GM21423 (cell line): ENCODE measurements at regions not wholly inside any gene's neighbourhood (a gene's known extent, or its start where the extent isn't known, plus 50 kb on each side); places are given as distances from the start of the nearest gene placed in this dataset.
"Not testable (repeated sequence)": the region's sequence is repeated elsewhere in the genome, so short reads cannot be mapped to it uniquely, and the experiment has no call there.

ENCODE experiments used
- ATAC-seq: cut with Tn5 transposase; IDR thresholded peaks from one replicate; pipeline ENCODE4 v1.9.1; 2021; ENCODE audit warnings: mild to moderate bottlenecking, moderate library complexity; ENCODE audit not compliant: unreplicated experiment

DNA sequence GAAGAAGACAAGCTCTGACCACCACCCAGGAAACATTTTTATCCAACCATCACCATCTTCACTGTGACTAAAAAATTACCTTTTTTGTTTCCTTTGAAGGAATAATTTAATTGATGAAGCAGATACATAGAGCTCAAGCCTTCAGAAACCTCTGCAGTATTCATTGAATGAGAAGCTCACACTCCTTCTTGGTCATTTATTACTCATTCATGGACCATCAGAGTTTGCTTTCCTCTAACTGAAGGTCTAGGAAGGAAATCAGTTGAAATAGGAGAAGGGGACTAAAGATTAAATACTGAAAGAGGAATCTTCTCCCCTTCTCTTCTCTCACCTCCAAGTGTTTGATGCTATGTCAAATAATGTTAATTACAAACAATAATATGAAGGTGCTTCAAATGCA lies 290.6 kb upstream of the KLF3 start:
- ATAC-seq, result no peak

DNA sequence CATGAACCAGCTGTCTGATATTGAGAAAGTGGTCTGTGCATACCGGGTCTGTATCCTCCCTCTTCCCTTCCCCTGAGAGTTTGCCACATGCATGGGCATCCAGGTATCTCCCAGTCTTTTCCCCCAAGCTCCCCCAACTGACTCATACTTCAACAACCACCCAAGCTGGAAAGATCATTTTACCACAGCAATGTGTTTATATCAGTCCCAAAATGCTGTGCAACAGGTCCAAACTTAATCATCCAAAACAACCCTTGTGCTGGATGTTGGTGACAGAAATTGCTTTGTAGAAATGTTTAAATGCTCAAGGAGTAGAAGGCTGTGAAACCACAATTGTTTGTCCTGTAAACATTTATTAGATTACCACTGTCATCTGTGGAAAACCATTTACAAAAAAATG lies 286.8 kb upstream of the KLF3 start:
- ATAC-seq, result no peak

DNA sequence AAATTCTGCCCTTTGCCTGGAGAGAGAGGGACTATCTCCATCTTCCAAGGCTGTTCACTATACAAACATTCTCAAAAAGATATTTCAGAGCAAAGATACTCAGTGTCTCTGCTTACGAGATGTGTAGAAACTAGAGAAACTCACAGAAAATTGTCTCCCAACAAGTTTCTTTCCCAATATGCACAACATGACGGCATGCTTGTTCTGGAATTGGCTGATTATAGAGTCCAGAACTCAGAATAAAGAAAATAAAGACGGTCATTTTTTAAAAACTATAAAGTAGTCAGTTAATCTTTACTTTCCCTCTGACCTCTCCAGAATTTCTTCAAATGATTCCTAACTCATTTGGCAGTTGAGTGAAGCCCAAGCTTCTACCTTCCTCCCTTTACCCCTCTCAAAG lies 285.5 kb upstream of the KLF3 start:
- ATAC-seq, result no peak

DNA sequence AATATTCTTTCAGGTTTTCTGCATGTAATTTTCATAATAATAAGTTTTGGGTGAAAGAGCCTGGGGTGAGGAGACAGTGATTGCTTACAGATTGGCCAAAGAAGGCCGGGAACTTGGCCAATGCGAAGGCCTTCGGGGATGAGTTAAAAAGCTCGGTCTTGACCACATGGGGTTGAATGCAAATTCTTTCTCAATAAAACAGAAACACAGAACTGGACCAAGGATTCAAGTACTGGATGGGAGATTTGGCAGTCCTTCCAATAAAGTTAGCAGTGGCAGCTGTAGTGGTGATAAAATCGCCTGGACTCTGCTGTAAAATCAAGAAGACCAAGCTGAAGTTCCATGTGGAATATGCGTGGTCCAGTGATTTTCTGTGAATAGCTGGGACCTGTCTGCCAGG lies 282.2 kb upstream of the KLF3 start:
- ATAC-seq, result no peak

DNA sequence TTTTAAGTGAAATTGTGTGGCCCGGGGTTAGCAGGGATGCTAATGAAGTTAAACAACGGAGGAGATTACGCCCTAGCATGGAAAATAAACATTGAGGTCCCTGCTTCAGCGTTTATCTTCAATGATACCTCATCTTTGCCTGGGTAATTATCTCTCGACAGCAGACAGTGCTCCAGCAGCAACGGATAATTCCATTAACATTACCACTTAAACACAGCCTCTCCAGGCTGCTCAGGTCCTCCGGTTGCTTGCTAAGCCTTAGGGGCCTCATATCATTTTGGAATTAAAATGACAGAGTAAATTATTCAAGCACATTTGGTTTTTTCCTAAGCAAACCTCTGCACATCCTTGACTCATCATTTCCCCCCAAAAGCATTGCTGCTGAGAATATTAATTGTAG lies 281.5 kb upstream of the KLF3 start:
- ATAC-seq, result no peak

DNA sequence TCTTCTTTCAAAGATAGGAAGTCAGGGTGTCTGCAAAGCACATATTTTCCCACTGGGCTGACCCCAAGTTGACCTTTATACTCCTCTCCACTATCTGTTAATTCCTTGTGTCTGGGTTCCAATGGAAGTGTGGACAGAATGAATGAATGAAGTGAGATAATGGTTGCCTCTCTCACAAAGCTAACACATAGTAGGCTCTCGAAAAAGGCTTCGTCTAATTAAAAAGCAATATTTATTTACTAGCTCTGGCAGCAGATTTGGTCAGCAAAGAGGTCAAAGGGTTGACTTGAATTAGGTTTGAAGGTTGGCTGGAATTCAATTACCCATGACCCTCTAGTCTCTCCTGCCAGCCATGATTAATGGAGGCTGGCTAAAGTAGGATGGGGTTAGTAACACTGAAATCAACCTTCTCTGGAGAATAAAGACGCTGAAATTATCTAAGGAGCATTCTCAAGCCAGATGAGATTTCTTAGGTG lies 280.3 kb upstream of the KLF3 start:
- no peak for ATAC-seq

DNA sequence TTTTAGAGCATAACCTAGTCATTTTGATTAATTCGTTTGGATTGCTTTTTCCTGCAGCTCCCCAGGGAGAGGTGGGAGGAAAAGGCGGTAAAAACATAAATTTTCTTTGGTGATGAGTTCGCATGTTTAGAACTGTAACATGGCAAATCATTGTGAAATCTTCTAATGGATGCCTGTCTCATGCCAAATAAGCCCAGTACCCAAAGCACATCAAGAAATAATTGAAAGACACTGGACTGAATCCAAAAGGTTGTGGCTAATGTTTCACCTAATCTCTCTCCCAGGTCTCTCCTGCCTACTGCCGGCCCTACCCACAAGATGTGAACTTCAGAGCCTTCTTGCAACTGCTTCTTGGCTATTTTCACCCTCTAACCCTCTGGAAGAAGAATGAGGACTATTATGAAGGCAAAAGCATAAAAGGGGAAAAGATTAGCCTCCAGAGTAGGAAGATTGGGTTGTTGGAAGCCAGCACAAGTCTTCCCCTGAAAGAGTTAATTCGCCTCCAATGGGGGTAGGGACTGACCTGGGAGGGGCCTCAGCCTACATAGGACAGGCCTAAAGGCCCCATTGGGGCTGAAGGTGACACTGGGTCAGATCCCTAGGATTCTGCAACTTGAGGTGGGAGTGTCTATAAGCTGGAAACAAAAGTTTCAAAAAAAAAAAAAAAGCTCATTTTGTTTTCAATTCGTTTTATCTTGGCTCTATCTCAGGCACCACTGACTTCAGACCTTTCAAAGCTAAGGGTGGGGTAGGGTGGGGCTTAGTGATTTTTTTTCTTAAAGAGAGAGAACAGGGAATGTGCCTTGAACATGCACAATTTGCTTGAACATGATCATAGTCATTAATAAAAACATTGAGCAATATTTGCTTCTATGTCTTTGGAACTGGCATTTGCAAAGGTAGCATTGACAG lies 278.6 kb upstream of the KLF3 start:
- ATAC-seq, result no peak

DNA sequence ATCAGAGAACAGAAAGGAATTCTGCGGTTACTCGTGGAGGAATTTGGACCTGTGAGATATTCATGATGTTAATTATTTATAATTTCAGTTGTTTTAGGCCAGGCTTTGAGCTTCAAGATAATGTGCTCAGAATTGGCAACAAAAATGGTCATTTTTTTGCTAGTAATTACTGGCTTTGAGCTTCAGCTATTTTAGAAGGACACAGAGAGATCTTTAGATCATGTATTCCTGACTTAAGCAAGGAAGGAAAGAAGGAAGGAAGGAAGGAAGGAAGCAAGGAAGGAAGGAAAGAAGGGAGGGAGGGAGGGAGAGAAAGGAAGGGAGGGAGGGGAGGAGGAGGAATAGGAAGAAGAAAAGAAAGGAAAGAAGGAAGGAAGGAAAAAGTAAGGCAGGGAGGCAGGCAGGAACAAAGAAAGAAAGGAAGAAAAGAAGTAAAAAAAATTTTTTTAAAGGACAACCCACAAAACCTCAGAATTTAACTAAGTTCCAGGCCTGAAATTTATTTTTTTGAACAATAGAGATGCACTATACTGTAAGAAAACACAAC lies 277.9 kb upstream of the KLF3 start:
- no peak for ATAC-seq

DNA sequence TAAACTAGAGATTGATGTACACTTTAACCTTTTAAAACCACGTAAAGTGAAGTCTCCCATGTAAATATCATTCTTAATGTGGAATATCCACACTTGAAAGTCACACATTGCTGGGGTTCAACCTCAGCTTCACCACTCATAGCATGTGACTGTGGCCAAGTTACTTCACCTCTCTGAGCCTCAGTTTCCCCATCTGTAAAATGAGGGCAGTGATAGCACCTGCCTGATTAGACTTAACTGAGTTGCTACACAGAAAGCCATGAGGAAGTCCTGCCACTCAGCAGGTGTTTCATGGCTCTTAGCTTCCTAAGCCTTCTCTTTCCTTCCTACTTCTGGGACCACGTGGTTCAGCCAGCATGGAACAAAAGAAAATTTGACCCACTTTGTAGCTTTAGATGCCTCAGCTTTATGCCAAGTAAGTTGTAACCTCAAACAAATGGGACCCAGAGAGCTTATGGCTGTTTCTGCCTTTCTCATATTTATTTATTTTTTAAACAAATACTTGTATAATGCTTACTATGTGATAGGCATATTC lies 277.3 kb upstream of the KLF3 start:
- ATAC-seq, result no peak

DNA sequence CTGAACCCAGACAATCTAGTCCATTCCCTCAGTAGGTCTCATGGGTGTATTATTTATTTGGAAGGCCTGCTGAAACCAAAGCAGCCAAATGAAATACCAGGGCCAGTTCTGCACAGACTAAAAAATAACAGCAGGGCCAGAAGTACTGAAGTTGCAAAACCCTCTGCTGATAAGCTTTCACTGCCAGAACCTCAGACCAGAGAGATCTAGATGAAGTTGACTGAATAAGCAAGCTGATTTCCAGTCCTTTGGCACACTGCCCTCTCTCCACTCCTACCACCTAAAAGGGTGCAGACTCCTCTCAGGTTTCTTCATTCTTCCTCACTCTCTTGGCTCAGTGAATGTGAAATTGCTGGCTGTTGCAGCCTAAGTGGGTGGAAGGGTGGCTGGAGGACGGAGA lies 276.7 kb upstream of the KLF3 start:
- no peak for ATAC-seq

DNA sequence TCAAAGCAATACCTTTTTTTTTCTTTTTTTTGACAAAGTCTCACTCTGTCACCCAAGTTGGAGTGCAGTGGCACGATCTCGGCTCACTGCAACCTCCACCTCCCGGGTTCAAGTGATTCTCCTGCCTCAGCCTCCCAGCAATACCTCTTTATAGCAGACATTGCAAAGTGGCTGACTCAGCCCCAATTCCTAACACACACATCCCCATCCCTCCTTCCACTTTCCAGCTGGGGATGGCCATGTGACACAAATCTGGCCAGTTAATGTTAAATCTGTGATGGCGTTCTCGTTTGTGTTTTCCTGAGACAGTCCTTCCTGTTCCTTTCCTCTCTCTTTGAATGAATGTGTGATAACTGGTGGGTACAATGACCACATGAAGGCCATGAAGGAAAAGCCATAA lies 276.2 kb upstream of the KLF3 start:
- ATAC-seq, result no peak

DNA sequence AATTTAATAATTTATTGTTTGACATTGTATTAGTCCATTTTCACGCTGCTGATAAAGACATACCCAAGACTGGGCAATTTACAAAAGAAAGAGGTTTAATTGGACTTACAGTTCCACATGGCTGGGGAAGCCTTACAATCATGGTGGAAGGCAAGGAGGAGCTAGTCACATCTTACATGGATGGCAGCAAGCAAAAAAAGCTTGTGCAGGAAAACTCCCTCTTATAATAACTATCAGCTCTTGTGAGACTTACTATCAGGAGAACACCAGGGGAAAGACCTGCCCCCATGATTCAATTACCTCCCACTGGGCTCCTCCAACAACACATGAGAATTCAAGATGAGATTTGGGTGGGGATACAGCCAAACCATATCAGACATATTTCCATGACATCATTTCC lies 275.1 kb upstream of the KLF3 start:
- ATAC-seq, result not testable (repeated sequence)

DNA sequence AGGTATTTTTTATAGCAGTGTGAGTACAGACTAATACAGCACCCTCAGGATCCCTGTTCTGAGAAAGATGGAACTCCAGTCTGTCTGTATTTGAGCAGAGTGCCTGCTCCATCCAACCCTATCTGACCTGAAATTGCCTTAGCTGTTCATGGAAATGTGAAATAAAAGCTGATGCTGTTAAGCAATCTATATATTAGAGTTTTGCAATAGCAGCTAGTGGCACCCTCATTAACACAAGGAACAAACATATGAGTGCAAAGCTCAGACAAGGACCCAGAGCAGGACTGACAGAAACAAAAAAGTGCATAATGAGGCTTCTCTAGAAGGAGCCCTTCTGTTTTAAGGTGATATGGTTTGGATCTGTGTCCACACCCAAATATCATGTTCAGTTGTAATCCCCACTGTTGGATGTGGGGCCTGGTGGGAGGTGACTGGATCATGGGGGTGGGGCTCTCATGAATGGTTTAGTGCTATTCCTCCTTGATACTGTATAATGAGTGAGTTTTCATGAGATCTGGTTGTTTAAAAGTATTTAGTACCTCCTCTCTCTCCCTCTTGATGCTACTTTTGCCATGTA lies 272.9 kb upstream of the KLF3 start:
- no peak for ATAC-seq

DNA sequence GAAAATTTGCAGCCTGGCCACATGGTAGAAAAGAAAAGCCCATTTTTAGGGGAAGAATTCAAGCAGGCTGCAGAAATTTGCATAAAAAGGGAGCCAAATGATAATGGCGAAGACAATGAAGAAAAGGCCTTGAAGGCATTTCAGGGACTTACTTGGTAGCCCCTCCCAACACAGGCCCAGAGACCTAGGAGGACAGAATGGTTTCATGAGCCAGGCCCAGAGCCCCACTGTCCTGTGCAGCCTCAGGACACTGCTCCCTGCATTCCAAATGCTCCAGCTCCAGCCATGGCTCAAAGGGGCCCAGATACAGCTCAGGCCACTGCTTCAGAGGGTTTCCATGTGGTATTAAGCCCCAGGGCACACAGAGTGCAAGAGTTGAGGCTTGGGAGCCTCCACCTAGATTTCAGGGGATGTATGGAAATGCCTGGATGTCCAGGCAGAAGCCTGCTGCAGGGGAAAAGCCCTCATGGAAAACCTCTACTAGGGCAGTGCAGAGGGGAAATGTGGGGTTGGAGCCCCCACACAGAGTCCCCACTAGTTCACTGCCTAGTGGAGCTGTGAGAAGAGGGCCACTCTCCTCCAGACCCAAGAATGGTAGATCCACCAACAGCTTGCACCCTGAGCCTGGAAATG lies 271.7 kb upstream of the KLF3 start:
- ATAC-seq, result no peak

DNA sequence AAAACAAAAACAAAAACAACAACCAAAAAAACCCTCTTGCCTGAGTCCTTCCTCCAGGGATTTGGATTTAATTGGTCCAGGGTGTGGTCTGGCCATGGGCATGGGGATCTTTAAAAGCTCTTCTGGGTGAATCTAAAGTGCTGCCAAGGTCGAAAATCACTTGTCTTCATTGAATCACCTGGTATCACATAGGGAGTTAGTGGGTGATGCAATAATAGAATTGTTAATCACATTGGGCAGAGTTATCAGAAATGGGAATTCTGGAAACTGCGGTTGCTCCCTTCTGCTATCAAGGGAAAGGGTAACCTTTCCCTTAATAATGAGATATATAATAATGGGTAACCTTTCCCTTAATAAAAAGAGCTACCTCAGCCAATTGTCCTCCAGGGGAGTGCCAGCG lies 267.9 kb upstream of the KLF3 start:
- no peak for ATAC-seq

DNA sequence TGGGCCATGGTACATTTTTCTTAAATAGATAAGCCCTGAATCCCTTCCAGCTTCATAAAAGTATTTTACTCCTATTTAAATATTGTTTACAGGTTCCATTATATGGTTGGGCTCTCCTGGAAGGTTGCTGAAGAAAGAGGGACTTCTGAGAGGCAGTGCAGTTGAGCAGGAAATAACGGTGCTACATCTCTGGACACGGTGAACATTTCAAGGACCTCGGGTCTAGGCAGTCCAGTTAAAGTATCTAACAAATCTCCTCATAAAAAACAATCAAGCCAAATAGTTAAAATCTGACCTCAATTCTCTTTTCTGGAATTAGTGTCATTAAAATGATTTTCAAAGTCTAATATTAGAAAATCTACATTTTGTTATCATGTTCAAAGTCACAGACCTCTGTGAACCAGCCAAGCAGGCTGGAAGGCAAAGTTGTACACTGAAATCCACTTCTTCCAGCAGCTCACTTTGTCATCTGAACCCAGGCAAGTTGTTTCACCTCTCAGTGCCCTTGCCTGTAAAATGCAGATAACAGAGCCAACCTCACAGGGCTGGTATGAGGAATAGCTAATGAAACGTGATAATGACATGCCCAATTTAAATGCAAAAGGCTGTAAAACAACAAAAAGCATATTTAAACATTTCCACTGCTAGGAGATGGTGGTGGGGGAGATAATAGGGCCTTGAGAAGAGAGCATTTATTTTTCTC lies 267.0 kb upstream of the KLF3 start:
- ATAC-seq, result no peak

DNA sequence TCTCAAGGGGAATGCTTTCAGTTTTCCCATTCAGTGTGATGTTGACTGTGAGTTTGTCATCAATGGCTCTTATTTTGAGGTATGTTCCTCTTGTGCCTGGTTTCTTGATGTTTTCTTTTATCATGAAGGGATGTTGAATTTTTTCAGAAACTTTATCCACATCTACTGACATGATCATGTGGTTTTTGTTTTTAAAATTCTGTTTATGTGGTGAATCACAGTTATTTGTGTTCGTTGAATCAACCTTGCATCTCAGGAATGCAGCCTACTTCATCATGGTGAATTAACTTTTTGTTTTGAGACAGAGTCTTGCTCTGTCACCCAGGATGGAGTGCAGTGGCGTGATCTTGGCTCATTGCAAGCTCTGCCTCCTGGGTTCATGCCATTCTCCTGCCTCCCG lies 263.1 kb upstream of the KLF3 start:
- ATAC-seq, result no peak

DNA sequence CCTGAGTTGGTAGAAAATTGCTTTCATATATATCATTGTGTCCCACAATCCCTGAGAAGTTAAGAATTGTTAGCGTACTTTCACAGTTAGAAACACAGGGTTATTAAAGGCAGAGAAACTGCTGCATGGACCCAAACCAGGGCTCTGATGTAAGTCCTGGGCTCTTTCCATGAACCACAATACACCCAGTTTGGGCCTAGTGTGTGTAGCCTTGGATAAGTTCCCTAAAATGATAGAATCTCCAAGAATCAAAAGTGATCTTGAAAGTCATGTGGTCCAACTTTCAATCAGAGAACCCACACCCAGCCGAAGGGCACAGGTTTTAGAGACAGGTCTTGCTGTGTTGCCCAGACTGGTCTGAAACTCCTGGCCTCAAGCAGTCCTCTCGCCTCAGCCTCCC lies 257.8 kb upstream of the KLF3 start:
- ATAC-seq, result no peak

DNA sequence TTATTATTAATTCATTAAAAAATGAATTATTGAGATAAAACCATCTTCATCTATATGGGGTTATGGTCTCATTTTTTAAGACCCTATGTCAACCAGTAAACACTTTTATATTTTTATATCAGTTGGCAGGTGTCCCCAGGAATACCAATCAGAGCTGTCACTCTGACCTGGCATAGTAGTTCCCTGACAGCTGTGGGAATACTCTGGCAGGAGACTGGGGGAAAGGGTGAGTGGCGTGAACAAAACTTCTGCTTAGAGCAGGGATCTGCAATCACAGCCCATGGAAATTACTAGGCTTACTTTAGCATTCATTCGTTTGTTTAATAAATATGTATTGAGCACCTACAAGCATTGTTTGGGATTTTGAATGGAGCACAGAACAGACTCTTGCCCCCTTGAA lies 254.1 kb upstream of the KLF3 start:
- ATAC-seq, result no peak

DNA sequence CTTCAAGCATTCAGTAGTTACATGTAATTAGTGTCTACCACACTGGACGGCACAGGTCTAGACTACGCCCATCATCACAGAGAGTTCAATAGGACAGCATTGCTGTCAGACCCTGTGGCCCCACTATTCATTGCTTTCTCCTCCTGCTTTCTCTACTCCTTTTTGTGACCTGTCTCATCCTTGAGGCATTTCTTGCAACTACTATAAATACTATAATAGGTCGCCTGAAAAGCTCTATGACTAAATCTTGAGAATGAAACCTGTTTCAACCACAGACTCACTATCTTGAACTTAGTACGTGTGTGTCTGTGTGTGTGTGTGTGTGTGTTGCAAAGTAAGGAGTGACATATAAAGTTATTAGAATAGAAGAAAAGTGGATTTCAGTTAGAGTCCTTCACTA lies 252.9 kb upstream of the KLF3 start:
- ATAC-seq, result no peak

DNA sequence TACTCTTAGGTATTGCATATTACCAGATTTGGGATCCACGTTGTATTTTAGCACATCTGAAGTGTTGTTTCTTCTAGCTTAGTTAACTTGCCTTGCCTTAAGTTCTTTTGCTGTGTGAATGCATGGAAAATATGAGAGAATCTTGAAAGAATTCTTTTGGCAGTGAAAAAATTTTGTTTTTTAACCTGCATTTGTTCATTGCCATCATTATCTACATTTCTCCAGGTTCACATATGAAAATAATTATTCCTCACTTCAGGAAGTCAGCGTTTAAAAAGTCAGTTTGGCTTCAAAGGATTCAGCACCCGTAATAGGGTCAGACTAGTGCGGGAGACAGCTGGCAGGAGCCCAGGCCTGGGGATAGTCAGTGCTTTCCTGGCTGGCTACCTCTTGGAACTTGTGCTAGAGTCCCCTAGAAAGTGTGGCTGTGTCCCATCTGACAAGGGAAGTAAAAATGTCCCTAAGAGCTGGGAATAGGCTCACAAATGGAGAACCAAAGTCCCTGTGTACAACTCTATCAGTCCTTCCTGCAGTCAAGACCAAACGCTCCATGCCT lies 251.9 kb upstream of the KLF3 start:
- no peak for ATAC-seq
